EL (cell line): ENCODE measurements at regions not wholly inside any gene's neighbourhood (a gene's known extent, or its start where the extent isn't known, plus 50 kb on each side); places are given as distances from the start of the nearest gene placed in this dataset.
"Not testable (repeated sequence)": the region's sequence is repeated elsewhere in the genome, so short reads cannot be mapped to it uniquely, and the experiment has no call there.

Experiments used
- DNase-seq: peaks from one replicate; pipeline ENCODE4 v3.0.0-alpha.2; 2016

- no peak for DNase-seq
These were observed 790.8 kb upstream of the KCND2 start for GRCh38 chr7:119482209-119482608.

GRCh38 chr7:119482671-119483070, 790.3 kb upstream of the KCND2 start:
- no peak for DNase-seq

GRCh38 chr7:119483364-119483763, 789.6 kb upstream of the KCND2 start:
- DNase-seq = no peak

GRCh38 chr7:119514326-119514725, 758.6 kb upstream of the KCND2 start:
- no peak for DNase-seq

GRCh38 chr7:119515214-119515613, 757.8 kb upstream of the KCND2 start:
- no peak for DNase-seq

GRCh38 chr7:119515962-119516361, 757.0 kb upstream of the KCND2 start:
- DNase-seq = no peak

GRCh38 chr7:119522263-119522662, 750.7 kb upstream of the KCND2 start:
- DNase-seq = no peak

- DNase-seq = no peak
These were observed 750.3 kb upstream of the KCND2 start for GRCh38 chr7:119522698-119523097.

GRCh38 chr7:119545118-119545517, 727.9 kb upstream of the KCND2 start:
- DNase-seq = no peak

- no peak for DNase-seq
These were observed 717.2 kb upstream of the KCND2 start for GRCh38 chr7:119555788-119556187.

- no peak for DNase-seq
These were observed 716.5 kb upstream of the KCND2 start for GRCh38 chr7:119556436-119556835.

GRCh38 chr7:119561751-119562150, 711.2 kb upstream of the KCND2 start:
- no peak for DNase-seq

- no peak for DNase-seq
These were observed 710.1 kb upstream of the KCND2 start for GRCh38 chr7:119562839-119563238.

GRCh38 chr7:119571666-119572065, 701.3 kb upstream of the KCND2 start:
- DNase-seq = no peak

- no peak for DNase-seq
These were observed 700.8 kb upstream of the KCND2 start for GRCh38 chr7:119572132-119572531.

- no peak for DNase-seq
These were observed 700.4 kb upstream of the KCND2 start for GRCh38 chr7:119572541-119572940.

- DNase-seq = no peak
These were observed 694.9 kb upstream of the KCND2 start for GRCh38 chr7:119578116-119578515.

- no peak for DNase-seq
These were observed 678.0 kb upstream of the KCND2 start for GRCh38 chr7:119594956-119595355.

GRCh38 chr7:119596651-119597050, 676.3 kb upstream of the KCND2 start:
- DNase-seq = no peak

GRCh38 chr7:119606297-119606696, 666.7 kb upstream of the KCND2 start:
- DNase-seq = no peak

GRCh38 chr7:119620769-119621168, 652.2 kb upstream of the KCND2 start:
- DNase-seq = no peak

GRCh38 chr7:119623427-119623826, 649.5 kb upstream of the KCND2 start:
- DNase-seq = no peak

GRCh38 chr7:119630406-119630969, 642.5 kb upstream of the KCND2 start:
- DNase-seq = no peak

- not testable (repeated sequence) for DNase-seq
These were observed 639.2 kb upstream of the KCND2 start for GRCh38 chr7:119633812-119634211.

GRCh38 chr7:119640326-119640725, 632.6 kb upstream of the KCND2 start:
- no peak for DNase-seq

GRCh38 chr7:119640861-119641260, 632.1 kb upstream of the KCND2 start:
- no peak for DNase-seq
